ENCODE measurements at regions not wholly inside any gene's neighbourhood (a gene's known extent, or its start where the extent isn't known, plus 50 kb on each side); places are given as distances from the start of the nearest gene placed in this dataset.
"Not testable (repeated sequence)": the region's sequence is repeated elsewhere in the genome, so short reads cannot be mapped to it uniquely, and the experiment has no call there.

- DNase-seq (ENCODE audit: low read depth), result not testable (repeated sequence)
These were observed 52.3 kb downstream of the SEPTIN7 start for GRCh38 chr7:35853194-35853593.

DNA sequence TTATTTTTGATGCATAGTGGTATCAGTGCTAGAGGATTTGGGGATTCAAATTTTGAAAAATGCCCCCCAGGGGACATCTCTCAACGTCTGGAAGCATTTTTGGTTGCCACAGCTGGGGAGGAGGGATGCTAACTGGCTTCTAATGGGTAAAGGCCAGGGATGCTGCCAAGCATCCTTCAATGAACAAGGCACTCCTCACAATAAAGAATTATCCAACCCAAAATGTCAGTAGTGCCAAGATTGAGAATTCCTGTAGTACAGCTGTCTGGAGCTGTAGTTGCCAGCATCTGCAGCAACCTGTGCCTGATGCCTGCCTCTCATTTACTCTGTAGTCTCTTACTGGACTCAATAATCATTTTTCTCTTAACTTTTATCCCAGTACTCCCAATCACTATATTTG lies 53.5 kb downstream of the SEPTIN7 start:
- no peak for DNase-seq (ENCODE audit: low read depth)

DNA sequence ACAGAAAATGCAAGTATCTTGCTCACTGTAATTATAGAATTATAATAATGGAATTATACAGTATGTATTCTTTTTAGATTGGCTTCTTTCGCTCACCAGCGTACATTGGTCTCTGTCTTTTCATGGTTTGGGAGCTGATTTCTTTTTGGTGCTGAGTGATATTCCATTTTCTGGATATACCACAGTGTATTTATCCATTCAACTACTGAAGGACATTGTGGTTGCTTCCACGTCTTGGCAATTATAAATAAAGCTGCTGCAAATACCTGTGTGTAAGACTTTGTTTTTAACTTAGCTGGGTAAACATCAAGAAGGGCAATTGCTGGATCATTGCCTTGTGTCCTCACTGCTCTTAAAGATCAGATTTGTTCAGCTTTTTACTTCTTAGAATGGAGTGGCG lies 55.3 kb downstream of the SEPTIN7 start:
- no peak for DNase-seq (ENCODE audit: low read depth)

- DNase-seq (ENCODE audit: low read depth), result no peak
These were observed 59.8 kb downstream of the SEPTIN7 start for GRCh38 chr7:35860664-35861063.

GRCh38 chr7:35865287-35865686 lies 64.4 kb downstream of the SEPTIN7 start:
- no peak for DNase-seq (ENCODE audit: low read depth)

DNA sequence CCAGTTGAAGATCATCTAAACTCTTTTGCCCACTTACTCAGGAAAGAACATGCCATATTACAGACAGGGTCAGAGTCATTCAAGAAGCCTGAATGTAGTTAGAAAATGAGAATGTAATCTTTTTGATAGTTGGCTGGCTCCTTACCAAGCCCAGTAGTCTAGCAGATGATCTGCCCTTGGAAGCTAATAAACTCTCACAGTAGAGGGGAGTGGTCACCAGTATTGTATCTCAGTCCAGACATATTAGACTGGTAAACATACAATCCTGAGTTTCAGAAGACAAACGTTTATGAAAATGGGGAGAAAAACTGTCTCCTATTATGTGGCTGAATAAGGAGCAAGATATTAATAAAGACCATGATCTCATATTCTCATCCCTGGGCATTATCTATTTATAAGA lies 65.3 kb downstream of the SEPTIN7 start:
- no peak for DNase-seq (ENCODE audit: low read depth)

GRCh38 chr7:35869117-35869516 lies 68.3 kb downstream of the SEPTIN7 start:
- DNase-seq (ENCODE audit: low read depth), result not testable (repeated sequence)

DNA sequence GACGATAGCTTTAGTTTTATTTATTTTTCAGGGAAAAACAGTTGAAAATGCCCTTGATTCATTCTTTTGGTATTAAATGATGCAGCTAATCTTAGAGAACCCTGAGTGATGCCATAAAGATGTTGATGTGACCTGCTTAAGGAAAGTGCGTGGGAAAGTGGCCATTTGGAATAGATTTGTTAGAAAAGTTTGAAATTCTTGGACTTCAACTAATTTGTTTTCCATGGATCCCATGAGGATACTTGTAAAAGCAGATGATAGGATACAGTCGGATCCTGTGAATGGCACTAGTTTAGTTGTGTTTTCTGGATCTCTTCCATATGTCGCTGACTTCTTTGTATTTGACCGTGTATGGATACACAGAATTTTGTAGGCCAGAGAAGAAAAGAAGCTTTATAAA lies 69.0 kb downstream of the SEPTIN7 start:
- peak; percentile 44 for DNase-seq (ENCODE audit: low read depth)

DNA sequence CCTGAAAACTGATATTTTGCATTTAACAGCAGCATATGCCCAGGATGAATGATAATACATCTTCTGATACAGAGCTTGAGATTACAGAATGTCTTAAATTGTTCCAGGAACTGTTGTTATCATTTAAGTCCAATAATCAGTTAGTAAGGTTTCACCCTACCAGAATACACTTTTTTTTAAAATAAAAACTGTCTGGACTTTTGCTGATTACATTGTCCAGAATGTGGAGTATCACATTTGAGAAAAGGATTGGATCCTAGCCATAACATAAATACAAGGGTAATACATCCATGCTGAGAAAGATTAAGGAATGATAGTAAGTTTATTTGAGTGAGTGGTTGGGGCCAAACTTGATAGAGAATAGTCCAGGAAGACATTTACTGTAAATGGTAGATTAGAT lies 71.0 kb downstream of the SEPTIN7 start:
- DNase-seq (ENCODE audit: low read depth), result no peak

- DNase-seq (ENCODE audit: low read depth), result no peak
These were observed 74.0 kb downstream of the SEPTIN7 start for GRCh38 chr7:35874886-35875285.

- peak; percentile 24 for DNase-seq (ENCODE audit: low read depth)
These were observed 74.4 kb downstream of the SEPTIN7 start for GRCh38 chr7:35875292-35875691.

DNA sequence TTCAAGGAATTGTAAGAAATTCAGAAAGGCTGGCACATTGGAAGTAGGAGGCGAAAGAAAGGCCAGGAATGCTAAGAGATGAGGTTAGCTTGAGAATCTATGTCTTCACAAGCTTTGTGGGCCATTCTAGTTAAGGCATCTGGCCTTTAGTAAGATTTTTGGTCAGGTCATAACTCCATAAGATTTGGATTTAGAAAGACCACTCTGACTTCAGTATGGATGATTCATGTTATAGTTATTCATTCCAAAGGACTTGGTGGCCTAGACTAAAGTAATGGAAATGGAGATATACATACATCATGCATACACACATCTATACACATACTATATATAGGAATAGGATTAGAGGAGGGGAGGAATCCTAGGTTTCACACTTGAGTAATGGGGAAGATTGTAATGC lies 77.5 kb downstream of the SEPTIN7 start:
- no peak for DNase-seq (ENCODE audit: low read depth)

DNA sequence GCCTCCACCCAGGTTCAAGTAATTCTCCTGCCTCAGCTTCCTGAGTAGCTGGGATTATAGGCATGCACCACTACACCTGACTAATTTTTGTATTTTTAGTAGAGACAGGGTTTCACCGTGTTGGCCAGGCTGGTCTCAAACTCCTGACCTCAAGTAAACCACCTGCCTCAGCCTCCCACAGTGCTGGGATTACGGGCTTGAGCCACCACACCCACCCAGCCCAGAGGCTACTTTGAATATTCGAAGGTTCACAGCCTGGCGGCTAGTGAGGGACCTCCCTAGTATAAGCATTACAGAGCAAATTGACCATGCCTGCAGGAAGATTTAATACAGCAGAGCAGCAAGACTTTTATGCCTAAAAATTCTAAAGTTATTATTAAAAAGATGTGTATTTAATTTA lies 86.6 kb downstream of the SEPTIN7 start:
- DNase-seq (ENCODE audit: low read depth), result not testable (repeated sequence)

GRCh38 chr7:35889001-35889400 lies 88.1 kb downstream of the SEPTIN7 start:
- no peak for DNase-seq (ENCODE audit: low read depth)

DNA sequence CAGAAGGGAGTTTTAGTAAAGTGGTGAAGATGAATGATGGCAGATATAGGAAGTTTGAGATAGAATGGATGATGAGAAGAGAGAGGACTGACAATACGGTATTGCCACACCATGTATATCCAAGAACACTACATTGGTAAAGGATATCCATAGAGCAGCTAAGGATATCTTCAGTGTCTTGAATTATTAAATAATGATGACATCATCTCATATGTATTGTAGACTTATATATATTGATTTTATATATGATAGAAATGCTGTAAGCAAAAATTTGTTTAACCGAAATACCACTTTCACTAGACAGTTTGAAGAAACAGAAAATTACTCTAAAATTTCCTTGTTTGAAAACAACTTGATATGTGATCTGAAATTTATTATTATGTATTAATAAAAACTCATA lies 89.0 kb downstream of the SEPTIN7 start:
- DNase-seq (ENCODE audit: low read depth), result no peak

DNA sequence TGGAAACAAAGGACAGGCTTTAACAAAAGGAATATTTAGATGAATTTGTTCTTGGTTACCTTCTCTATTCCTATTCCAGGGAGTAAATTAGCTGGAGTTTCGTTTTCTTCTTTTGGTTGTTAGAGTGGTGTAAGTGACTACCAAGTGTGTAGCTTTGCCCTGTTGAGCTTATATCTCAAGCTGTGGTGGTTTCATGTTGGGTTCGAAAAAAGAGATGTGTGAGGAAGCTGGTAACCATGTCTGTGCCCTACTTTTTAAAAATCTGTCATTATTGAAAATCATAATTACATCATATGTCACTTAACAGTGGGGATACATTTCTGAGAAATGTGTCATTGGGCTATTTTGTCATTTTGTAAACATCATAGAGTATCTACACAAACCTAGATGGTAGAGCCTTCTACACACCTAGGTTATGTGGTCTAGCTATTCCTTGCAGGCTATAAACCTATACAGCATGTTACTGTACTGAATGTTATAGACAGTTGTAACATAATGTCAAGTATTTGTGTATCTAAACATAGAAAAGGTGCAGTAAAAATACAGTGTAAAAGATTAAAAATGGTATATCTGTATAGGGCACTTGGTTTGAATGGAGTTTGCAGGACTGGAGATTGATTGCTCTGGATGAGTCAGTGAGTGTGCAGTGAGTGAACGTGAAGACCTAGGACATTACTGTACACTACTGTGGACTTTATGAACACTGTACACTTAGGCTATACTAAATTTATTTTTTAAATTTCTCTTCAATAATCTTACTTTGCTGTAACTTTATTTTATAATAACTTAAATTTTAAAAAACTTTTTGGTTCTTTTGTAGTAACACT lies 90.4 kb downstream of the SEPTIN7 start:
- DNase-seq (ENCODE audit: low read depth), result no peak

- no peak for DNase-seq (ENCODE audit: low read depth)
These were observed 92.8 kb downstream of the SEPTIN7 start for GRCh38 chr7:35893649-35894048.

DNA sequence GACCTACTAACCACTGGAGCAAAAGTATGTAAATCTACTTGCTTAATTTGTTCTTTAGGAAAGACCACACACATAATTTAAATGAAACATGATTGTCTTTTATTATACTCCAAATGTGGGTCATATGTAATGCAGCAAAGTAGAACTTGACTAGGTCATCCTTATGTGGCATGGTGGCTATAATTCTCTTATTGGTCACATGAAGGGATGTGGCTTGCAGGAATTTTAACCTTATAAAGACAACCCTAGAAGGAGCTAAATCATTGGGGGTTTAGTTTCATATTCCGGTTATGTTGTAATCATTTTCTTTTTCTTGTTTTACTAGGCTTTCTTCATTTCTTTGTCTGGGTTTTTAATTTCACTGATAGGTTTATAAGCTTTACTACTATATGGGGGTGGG lies 93.9 kb downstream of the SEPTIN7 start:
- DNase-seq (ENCODE audit: low read depth), result no peak

GRCh38 chr7:35900651-35901050 lies 99.8 kb downstream of the SEPTIN7 start:
- DNase-seq (ENCODE audit: low read depth), result no peak

GRCh38 chr7:35905555-35905954 lies 104.7 kb downstream of the SEPTIN7 start:
- no peak for DNase-seq (ENCODE audit: low read depth)

GRCh38 chr7:35906191-35906908 lies 105.5 kb downstream of the SEPTIN7 start:
- DNase-seq (ENCODE audit: low read depth), result peak; percentile 44

DNA sequence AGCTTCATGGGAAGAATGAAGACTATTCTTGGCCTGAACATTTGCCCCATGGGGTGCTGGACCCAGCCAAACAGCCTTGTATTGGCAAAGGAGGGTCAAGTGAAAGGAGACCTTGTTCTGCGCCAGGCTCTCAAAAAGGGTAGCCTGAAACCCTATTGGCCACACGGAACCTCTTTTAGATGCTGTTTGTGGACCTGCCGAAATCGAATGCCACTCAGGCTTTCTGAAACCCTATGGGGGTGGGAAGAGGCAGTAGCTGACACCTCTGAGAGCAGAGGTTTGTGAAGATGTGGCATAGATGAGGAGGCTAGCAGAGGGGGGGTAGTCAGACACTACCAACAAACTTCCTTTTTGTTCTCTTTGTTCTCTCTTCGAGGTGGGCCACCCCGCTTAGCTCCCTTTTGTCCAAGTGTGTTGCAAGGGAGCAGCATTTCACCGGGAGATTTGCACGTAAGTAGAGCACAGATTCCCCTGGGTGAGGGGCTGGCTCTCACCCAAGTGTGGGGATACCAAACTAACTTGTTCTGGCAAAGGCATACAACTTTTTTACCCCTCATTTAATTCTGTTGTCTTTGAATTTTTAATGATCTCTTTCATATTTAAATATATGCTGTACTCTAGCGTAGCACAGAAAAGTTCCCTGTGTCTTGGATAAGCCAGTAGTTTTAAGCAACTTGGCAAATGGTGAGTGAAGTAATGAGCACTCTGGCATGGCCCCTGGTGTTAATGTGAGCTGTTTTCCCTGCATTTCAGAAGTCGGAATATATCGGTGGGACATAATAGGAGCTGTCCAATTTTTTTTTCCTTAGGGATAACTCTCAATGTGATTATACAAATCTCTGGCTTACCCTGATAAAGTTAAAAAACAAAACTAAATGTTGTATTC lies 107.7 kb downstream of the SEPTIN7 start:
- no peak for DNase-seq (ENCODE audit: low read depth)
